ENCODE measurements at regions not wholly inside any gene's neighbourhood (a gene's known extent, or its start where the extent isn't known, plus 50 kb on each side); places are given as distances from the start of the nearest gene placed in this dataset.
"Not testable (repeated sequence)": the region's sequence is repeated elsewhere in the genome, so short reads cannot be mapped to it uniquely, and the experiment has no call there.

- WGBS, 4 donors, result 64 to 79% (median 74%) methylated on average over 6 of the region's 6 CpGs
- Histone ChIP-seq H3K27me3 (no peaks in the 10 kb centered on the region), H3K4me1 (replicated peaks in 1 of 2) (no peaks in the 10 kb centered on the region), H3K9me3 (replicated peaks in 1 of 3) (no peaks in the 10 kb centered on the region), H3K4me3 (no peak overlapping the region), H3K36me3 (replicated peaks in 1 of 2) (no peaks in the 10 kb centered on the region), H3K27ac (no peak overlapping the region)
- intact Hi-C loops (cut with DNase I), result no loop called here
- TF ChIP-seq, protein P1, sequence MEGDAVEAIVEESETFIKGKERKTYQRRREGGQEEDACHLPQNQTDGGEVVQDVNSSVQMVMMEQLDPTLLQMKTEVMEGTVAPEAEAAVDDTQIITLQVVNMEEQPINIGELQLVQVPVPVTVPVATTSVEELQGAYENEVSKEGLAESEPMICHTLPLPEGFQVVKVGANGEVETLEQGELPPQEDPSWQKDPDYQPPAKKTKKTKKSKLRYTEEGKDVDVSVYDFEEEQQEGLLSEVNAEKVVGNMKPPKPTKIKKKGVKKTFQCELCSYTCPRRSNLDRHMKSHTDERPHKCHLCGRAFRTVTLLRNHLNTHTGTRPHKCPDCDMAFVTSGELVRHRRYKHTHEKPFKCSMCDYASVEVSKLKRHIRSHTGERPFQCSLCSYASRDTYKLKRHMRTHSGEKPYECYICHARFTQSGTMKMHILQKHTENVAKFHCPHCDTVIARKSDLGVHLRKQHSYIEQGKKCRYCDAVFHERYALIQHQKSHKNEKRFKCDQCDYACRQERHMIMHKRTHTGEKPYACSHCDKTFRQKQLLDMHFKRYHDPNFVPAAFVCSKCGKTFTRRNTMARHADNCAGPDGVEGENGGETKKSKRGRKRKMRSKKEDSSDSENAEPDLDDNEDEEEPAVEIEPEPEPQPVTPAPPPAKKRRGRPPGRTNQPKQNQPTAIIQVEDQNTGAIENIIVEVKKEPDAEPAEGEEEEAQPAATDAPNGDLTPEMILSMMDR (IDR thresholded peaks at IDR 0.05), result peak; percentile 39 to 64 (median 52)
- no peak for TF ChIP-seq POLR2A (IDR thresholded peaks at IDR 0.05)
- peak in 3 of 7 donors; percentile 15 to 32 (median 26) for DNase-seq
Measured at GRCh38 chrX:35380808-35381700, 417.1 kb upstream of the MAGEB16 start.

DNA sequence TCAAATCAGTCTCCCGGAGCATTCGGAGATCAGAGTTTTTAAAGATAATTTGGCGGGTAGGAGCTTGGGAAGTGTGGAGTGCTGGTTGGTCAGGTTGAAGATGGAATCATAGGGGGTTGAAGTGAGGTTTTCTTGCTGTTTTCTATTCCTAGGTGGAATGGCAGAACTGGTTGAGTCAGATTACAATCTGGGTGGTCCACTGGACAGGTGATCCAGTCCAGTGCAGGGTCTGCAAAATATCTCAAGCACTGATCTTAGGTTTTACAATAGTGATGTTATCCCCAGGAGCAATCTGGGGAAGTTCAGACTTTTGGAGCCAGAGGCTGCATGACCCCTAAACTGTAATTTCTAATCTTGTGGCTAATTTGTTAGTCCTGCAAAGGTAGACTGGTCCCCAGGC is 416.4 kb upstream of the MAGEB16 start:
- DNase-seq; H3K27ac ChIP-seq; H3K4me1 ChIP-seq (replicated peaks in 1 of 2); H3K9me3 ChIP-seq (replicated peaks in 1 of 3); H3K36me3 ChIP-seq (replicated peaks in 1 of 2); intact Hi-C loops (cut with DNase I); H3K27me3 ChIP-seq; H3K4me3 ChIP-seq: not testable (repeated sequence)
- WGBS, 4 donors, result 89 to 97% (median 94%) methylated on average over 3 of the region's 3 CpGs

- intact Hi-C loops (cut with DNase I), result no loop called here
- no peaks in the 10 kb centered on the region for H3K27me3 ChIP-seq
- no peak overlapping the region for H3K4me3 ChIP-seq
- no peaks in the 10 kb centered on the region for H3K9me3 ChIP-seq (replicated peaks in 1 of 3)
- DNase-seq, result no peak
- TF ChIP-seq, protein P1 (IDR thresholded peaks at IDR 0.05), result no peak
- no peak for TF ChIP-seq POLR2A (IDR thresholded peaks at IDR 0.05)
- no peaks in the 10 kb centered on the region for H3K36me3 ChIP-seq (replicated peaks in 1 of 2)
- no peak overlapping the region for H3K27ac ChIP-seq
- 67 to 92% (median 83%) methylated on average over 2 to 4 of the region's 4 CpGs for WGBS, 4 donors
- H3K4me1 ChIP-seq (replicated peaks in 1 of 2), result no peaks in the 10 kb centered on the region
Measured at GRCh38 chrX:35382966-35383365, 415.2 kb upstream of the MAGEB16 start.

DNA sequence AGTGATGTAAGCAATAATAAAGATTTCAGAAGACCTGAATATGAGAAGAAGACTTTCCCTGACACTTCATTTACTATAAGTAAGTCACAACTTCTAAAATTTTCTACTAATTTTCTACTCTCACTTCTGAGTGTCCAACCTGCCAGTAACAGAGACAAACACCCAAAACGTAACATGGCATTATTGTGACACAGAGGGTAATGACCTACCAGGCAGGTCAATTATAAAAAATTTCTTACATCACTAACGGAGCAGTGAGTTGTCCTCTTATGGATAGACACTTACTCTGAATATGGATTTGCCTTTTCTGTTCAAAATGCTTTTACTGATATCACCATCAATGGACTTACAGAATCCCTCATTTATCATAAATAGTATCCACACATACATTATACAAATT is 405.9 kb upstream of the MAGEB16 start:
- Histone ChIP-seq H3K4me3 (no peak overlapping the region), H3K4me1 (replicated peaks in 1 of 2) (no peaks in the 10 kb centered on the region), H3K27ac (no peak overlapping the region), H3K9me3 (replicated peaks in 1 of 3) (no peaks in the 10 kb centered on the region), H3K36me3 (replicated peaks in 1 of 2) (no peaks in the 10 kb centered on the region), H3K27me3 (peaks cover 4% of the 10 kb centered on the region)
- WGBS, 4 donors, result 64 to 74% (median 67%) methylated on average over 2 of the region's 2 CpGs
- TF ChIP-seq, protein P1 (IDR thresholded peaks at IDR 0.05), result no peak
- TF ChIP-seq POLR2A (IDR thresholded peaks at IDR 0.05), result no peak
- no peak for DNase-seq
- intact Hi-C loops (cut with DNase I), result no loop called here

DNA sequence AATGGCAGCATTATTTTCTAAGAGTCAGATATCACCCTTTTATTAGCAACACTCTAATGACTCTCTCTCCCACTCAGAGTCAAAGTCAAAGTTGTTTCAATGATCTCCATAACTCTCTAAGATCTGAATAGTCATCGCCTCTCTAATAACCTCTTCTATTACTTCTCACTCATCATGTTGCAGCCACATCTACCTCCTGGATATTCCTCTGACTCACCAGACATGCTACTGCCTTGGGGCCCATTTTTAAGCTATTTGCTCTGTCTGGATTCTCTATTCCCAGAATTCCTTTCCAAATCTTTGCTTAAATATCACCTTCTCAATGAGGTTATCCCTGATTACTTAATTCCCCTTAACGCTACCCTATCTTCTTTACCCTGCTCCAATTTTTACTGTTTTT is 391.8 kb upstream of the MAGEB16 start:
- no peaks in the 10 kb centered on the region for H3K4me1 ChIP-seq (replicated peaks in 1 of 2)
- H3K27ac ChIP-seq, result no peak overlapping the region
- peaks cover 8% of the 10 kb centered on the region for H3K27me3 ChIP-seq
- DNase-seq, result no peak
- intact Hi-C loops (cut with DNase I), result no loop called here
- H3K9me3 ChIP-seq (replicated peaks in 1 of 3), result no peaks in the 10 kb centered on the region
- H3K4me3 ChIP-seq, result no peak overlapping the region
- TF ChIP-seq POLR2A (IDR thresholded peaks at IDR 0.05), result no peak
- TF ChIP-seq, protein P1 (IDR thresholded peaks at IDR 0.05), result no peak
- WGBS, 4 donors, result 92 to 98% (median 94%) methylated on average over 2 of the region's 2 CpGs
- H3K36me3 ChIP-seq (replicated peaks in 1 of 2), result no peaks in the 10 kb centered on the region

Data from adrenal gland (tissue), 9 donors.